HCT116 (cell line): ENCODE measurements at regions not wholly inside any gene's neighbourhood (a gene's known extent, or its start where the extent isn't known, plus 50 kb on each side); places are given as distances from the start of the nearest gene placed in this dataset. TPM values are rescaled to one million over a fixed set of nuclear protein-coding genes. Genes with fewer than 3 reads are reported as not detected.

Experiments used
- ATAC-seq: fragments of 200-7000 bp; cut with Tn5 transposase; 2 replicates; pipeline ENCODE4 v1.9.1; 2020; ENCODE audit warnings: mild to moderate bottlenecking, moderate library complexity
- BruUV-seq: library from RNA; stranded (reverse); fragments of 400-500 nt; replicated peaks from 2 replicates; lab custom pipeline; 2021; lab: Mats Ljungman, UMichigan
- CTCF ChIA-PET: fragments of 300-600 bp; sonication (Branson Sonifier 250); formaldehyde crosslinking; loops from one replicate; lab custom pipeline; 2021; ENCODE audit warnings: antibody characterized with exemption; lab: Charles Lee
- POLR2A ChIA-PET: fragments of 300-600, 350-600 bp; sonication (Branson Sonifier 250); formaldehyde crosslinking; loops from one replicate; lab custom pipeline; 2021; ENCODE audit warnings: antibody characterized with exemption; lab: Charles Lee
- RAD21 ChIA-PET, 2 experiments: fragments of 300-600 bp; sonication (Branson Sonifier 250); formaldehyde crosslinking; loops; one replicate each; lab custom pipeline; 2023; ENCODE audit warnings: low total read pairs in 2 of 2; ENCODE audit not compliant: uncharacterized antibody in 2 of 2, unreplicated experiment in 2 of 2, low non-redundant PET in 1 of 2; lab: Charles Lee
- DNase-seq: peaks from one replicate; pipeline ENCODE4 v3.0.0-alpha.2; 2010; ENCODE audit warnings: low read depth, low spot score
- H2AFZ ChIP-seq: fragments of 200-600 bp; shearing (Covaris generic), sonication (generic); 2 replicates; pipeline ENCODE4 v1.6.1; 2017; ENCODE audit warnings: low read depth, mixed run types, mixed read lengths, antibody characterized with exemption, low read length; ENCODE audit not compliant: poor library complexity, severe bottlenecking
- H3K27ac ChIP-seq: 2 replicates; pipeline ENCODE4 v1.5.1; 2012; ENCODE audit warnings: low read depth, low read length
- H3K27me3 ChIP-seq: fragments of 200-600 bp; sonication (generic); 2 replicates; pipeline ENCODE4 v1.6.1; 2016; ENCODE audit warnings: mixed run types, low read length, mixed read lengths; ENCODE audit not compliant: insufficient read depth
- H3K36me3 ChIP-seq, 2 experiments: fragments of 200-500 bp in 1 of 2; fragments of 200-600 bp in 1 of 2; sonication (Bioruptor generic) in 1 of 2; sonication (generic) in 1 of 2; 2 replicates each; pipeline versions ENCODE4 v1.5.1 to v1.6.1; 2014 to 2016; ENCODE audit warnings: low read length in 2 of 2, inconsistent platforms in 1 of 2, mixed read lengths in 1 of 2, mixed run types in 1 of 2; ENCODE audit not compliant: insufficient read depth in 2 of 2, control insufficient read depth in 1 of 2
- H3K4me1 ChIP-seq, 2 experiments: fragments of 200-600 bp in 1 of 2; sonication (generic) in 1 of 2; 2 replicates each; pipeline versions ENCODE4 v1.5.1 to v1.6.1; 2012 to 2017; ENCODE audit warnings: low read length in 2 of 2, inconsistent platforms in 1 of 2, mild to moderate bottlenecking in 1 of 2, mixed read lengths in 1 of 2, mixed run types in 1 of 2, moderate library complexity in 1 of 2; ENCODE audit not compliant: insufficient read depth in 2 of 2, control insufficient read depth in 1 of 2
- H3K4me2 ChIP-seq: fragments of 200-600 bp; sonication (generic); 2 replicates; pipeline ENCODE4 v1.6.1; 2017; ENCODE audit warnings: mixed run types, low read length, mixed read lengths
- H3K4me3 ChIP-seq, 2 experiments: fragments of 200-600 bp in 1 of 2; sonication (generic) in 1 of 2; replicated peaks in 1 of 2; 2 replicates each; pipeline ENCODE4 v1.5.1; 2011 to 2016; ENCODE audit warnings: low read length in 2 of 2, control low read depth in 1 of 2, low read depth in 1 of 2, mild to moderate bottlenecking in 1 of 2, mixed read lengths in 1 of 2, mixed run types in 1 of 2
- H3K79me2 ChIP-seq: fragments of 200-600 bp; sonication (generic); 2 replicates; pipeline ENCODE4 v1.6.1; 2017; ENCODE audit warnings: mild to moderate bottlenecking, mixed run types, low read length, moderate library complexity, mixed read lengths; ENCODE audit not compliant: insufficient read depth
- H3K9ac ChIP-seq: fragments of 200-600 bp; sonication (generic); 2 replicates; pipeline ENCODE4 v1.6.1; 2016; ENCODE audit warnings: low read length, mixed read lengths
- H3K9me2 ChIP-seq: fragments of 200-600 bp; sonication (generic), shearing (Covaris generic); 2 replicates; pipeline ENCODE4 v1.6.1; 2017; ENCODE audit warnings: mixed run types, mild to moderate bottlenecking, moderate library complexity; ENCODE audit not compliant: insufficient read depth
- H3K9me3 ChIP-seq, 2 experiments: fragments of 200-500 bp in 1 of 2; fragments of 200-600 bp in 1 of 2; sonication (Bioruptor generic) in 1 of 2; sonication (generic) in 1 of 2; 2 replicates each; pipeline ENCODE4 v1.6.1; 2014 to 2017; ENCODE audit warnings: low read length in 2 of 2, mixed read lengths in 2 of 2, inconsistent platforms in 1 of 2, low read depth in 1 of 2, mild to moderate bottlenecking in 1 of 2, mixed run types in 1 of 2, moderate library complexity in 1 of 2; ENCODE audit not compliant: control insufficient read depth in 1 of 2, insufficient read depth in 1 of 2
- H4K20me1 ChIP-seq: fragments of 200-600 bp; sonication (generic), shearing (Covaris generic); 2 replicates; pipeline ENCODE4 v1.6.1; 2017; ENCODE audit warnings: mixed run types, mild to moderate bottlenecking, moderate library complexity; ENCODE audit not compliant: insufficient read depth
- EGR1 ChIP-seq: IDR thresholded peaks from 2 replicates; pipeline ENCODE4 v1.6.1; 2012; ENCODE audit warnings: low read depth
- EZH2phosphoT487 ChIP-seq: fragments of 200-600 bp; IDR thresholded peaks from 2 replicates; pipeline ENCODE4 v1.6.1; 2018; ENCODE audit warnings: antibody characterized with exemption, borderline replicate concordance
- FOSL1 ChIP-seq: IDR thresholded peaks from 2 replicates; pipeline ENCODE4 v1.6.1; 2012; ENCODE audit warnings: low read depth
- JUND ChIP-seq: IDR thresholded peaks from 2 replicates; pipeline ENCODE4 v1.6.1; 2012
- intact Hi-C: fragments of 100-400 bp; cut with micrococcal nuclease; formaldehyde crosslinking; loops from 2 replicates; pipeline ENCODE4 v1.10.0; 2022
- microRNA-seq: library from miRNA; unstranded; fragments of <30 nt; microRNA quantifications from one replicate; pipeline ENCODE4, GENCODE V29; 2016; ENCODE audit warnings: borderline number of aligned reads

DNA sequence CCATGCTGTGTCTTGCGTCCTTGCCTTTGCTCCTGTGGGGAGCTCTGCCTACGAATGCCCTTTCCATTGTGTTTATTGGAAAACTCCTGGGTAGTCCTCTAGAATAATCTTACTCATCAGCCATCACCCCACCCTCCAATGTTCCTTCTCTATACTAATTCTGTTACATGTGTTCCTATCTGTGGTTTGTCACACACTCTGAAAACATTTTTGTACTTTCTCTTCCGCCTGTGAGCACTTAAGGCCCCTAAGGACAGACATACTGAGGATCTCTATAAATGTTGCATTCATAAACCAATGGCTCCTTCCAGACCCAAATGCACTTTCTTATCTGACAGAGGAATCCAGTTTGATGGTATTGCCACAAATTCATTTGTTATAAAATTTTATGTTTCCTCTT is 53.9 kb upstream of the MON1B start:
- ChIA-PET RAD21 (no interaction called here), POLR2A (no interaction called here), CTCF (no interaction called here)
- Histone ChIP-seq H3K4me2 (no peak overlapping the region), H4K20me1 (no peaks in the 10 kb centered on the region), H3K4me3 (no peak overlapping the region), H2AFZ (no peak overlapping the region), H3K36me3 (no peaks in the 10 kb centered on the region), H3K79me2 (no peaks in the 10 kb centered on the region), H3K9me3 (no peaks in the 10 kb centered on the region), H3K4me1 (no peaks in the 10 kb centered on the region), H3K27me3 (peaks cover 6% of the 10 kb centered on the region; the same call in 1 of the 2 replicates), H3K9ac (no peak overlapping the region), H3K27ac (no peak overlapping the region), H3K9me2 (no peaks in the 10 kb centered on the region)
- ATAC-seq (no peak), DNase-seq (no peak)
- intact Hi-C loops: no loop called here
- no TSS peak for BruUV-seq
- no peak for TF ChIP-seq JUND
- TF ChIP-seq EZH2phosphoT487: no peak
- TF ChIP-seq FOSL1: no peak
- TF ChIP-seq EGR1: no peak

Small RNAs in the stretch of these regions (microRNA-seq; reads per million reads assigned to microRNA genes)
- not detected for gene MIR4719
